ENCODE measurements at regions not wholly inside any gene's neighbourhood (a gene's known extent, or its start where the extent isn't known, plus 50 kb on each side); places are given as distances from the start of the nearest gene placed in this dataset.

DNA sequence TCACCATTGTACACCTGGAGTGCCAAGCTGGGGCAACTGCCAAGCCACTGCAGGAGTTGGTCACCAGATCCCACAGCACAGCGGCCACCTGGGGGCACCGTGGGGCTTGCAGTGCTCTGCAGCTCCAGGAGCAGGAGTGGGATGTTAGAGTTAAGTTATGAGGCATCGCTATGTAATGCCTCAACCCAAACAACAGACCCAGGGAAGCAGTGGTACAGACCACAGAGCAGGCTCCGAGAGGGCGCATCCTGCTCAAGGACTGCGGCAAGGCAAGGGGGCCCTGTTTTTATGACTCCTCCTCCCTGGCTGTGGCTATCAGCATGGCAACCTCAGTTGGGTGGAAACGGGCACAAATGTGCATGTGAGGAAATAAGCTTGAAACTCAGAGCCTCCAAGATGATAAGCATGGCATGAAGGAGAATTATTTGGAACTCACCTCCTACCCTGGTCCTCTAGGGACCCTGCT, 63.1 kb downstream of the ARL6IP4 start:
- Histone ChIP-seq H3K79me2 (ENCODE audit: insufficient read depth, low read length) (no peaks in the 10 kb centered on the region), H2AFZ (ENCODE audit: insufficient read depth, low read depth, low read length, poor library complexity, severe bottlenecking) (no peak overlapping the region), H3K4me1 (ENCODE audit: control insufficient read depth in 1 of 2, insufficient read depth in 2 of 2, low read length in 2 of 2) (peaks cover 6 to 11% of the 10 kb centered on the region in 2 donors), H3K9ac (ENCODE audit: insufficient read depth, low read length, poor library complexity, severe bottlenecking) (no peak overlapping the region), H3K27me3 (ENCODE audit: control insufficient read depth in 2 of 2, insufficient read depth in 2 of 2, low read length in 2 of 2) (no peaks in the 10 kb centered on the region), H4K20me1 (ENCODE audit: insufficient read depth, low read length) (no peaks in the 10 kb centered on the region), H3K9me3 (replicated peaks in 1 of 2; ENCODE audit: control insufficient read depth in 1 of 2, insufficient read depth in 1 of 2, low read length in 2 of 2) (no peaks in the 10 kb centered on the region), H3K36me3 (replicated peaks in 1 of 2; ENCODE audit: control insufficient read depth in 1 of 2, insufficient read depth in 2 of 2, low read length in 2 of 2) (no peaks in the 10 kb centered on the region), H3K27ac (ENCODE audit: low read depth in 1 of 2, low read length in 2 of 2) (no peak overlapping the region), H3K4me2 (replicated peaks; ENCODE audit: extremely low read depth, low read length, poor library complexity, severe bottlenecking) (no peak overlapping the region), H3K4me3 (replicated peaks in 1 of 3; ENCODE audit: low read depth in 2 of 3, low read length in 3 of 3) (no peak overlapping the region)
- H3K27me3 Mint-ChIP-seq (ENCODE audit: low read depth in 3 of 3), result peaks cover 0 to 6% (median 0%) of the 10 kb centered on the region in 3 donors
- TF ChIP-seq, protein P1, sequence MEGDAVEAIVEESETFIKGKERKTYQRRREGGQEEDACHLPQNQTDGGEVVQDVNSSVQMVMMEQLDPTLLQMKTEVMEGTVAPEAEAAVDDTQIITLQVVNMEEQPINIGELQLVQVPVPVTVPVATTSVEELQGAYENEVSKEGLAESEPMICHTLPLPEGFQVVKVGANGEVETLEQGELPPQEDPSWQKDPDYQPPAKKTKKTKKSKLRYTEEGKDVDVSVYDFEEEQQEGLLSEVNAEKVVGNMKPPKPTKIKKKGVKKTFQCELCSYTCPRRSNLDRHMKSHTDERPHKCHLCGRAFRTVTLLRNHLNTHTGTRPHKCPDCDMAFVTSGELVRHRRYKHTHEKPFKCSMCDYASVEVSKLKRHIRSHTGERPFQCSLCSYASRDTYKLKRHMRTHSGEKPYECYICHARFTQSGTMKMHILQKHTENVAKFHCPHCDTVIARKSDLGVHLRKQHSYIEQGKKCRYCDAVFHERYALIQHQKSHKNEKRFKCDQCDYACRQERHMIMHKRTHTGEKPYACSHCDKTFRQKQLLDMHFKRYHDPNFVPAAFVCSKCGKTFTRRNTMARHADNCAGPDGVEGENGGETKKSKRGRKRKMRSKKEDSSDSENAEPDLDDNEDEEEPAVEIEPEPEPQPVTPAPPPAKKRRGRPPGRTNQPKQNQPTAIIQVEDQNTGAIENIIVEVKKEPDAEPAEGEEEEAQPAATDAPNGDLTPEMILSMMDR (IDR thresholded peaks at IDR 0.05), result peak; percentile 42
- 0% methylated on average over 2 of the region's 7 CpGs for WGBS (ENCODE audit: insufficient coverage)
- H3K4me1 Mint-ChIP-seq, result peaks cover 33% of the 10 kb centered on the region
- peak overlapping the region in 1 of 2 donors; percentile 17 for H3K4me3 Mint-ChIP-seq
- H3K27ac Mint-ChIP-seq, result no peak overlapping the region
- H3K9me3 Mint-ChIP-seq, result no peaks in the 10 kb centered on the region
- peak; percentile 35 to 58 (median 50) for DNase-seq
- intact Hi-C loops (cut with micrococcal nuclease), result loop anchor here in 1 of 2 donors (10.0 kb wide), 1 partner anchor 101 kb away; no protein-coding TSS in a partner anchor
- H3K36me3 Mint-ChIP-seq, result no peaks in the 10 kb centered on the region

DNA sequence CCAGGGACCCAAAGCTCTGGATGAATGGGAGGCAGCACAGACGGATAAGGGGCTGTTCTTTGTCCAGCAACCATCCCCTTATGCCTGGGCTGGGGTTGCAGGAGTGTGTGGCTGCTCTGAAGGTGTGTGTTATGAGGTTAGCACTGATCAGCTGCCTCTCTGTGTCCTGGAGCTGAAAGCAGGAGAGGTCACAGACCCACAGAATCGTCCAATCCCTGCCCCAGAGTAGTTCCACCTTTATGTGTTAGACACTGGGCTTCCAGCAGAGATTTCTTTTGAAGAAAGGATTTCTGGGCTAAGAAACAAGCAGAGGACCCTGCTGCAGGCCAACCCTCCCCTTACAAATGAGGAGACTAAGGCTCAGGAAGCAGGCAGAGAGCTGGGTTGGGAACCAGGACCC, 62.4 kb downstream of the ARL6IP4 start:
- Histone ChIP-seq H3K27me3 (ENCODE audit: control insufficient read depth in 2 of 2, insufficient read depth in 2 of 2, low read length in 2 of 2) (no peaks in the 10 kb centered on the region), H3K36me3 (replicated peaks in 1 of 2; ENCODE audit: control insufficient read depth in 1 of 2, insufficient read depth in 2 of 2, low read length in 2 of 2) (no peaks in the 10 kb centered on the region), H3K4me1 (ENCODE audit: control insufficient read depth in 1 of 2, insufficient read depth in 2 of 2, low read length in 2 of 2) (peaks cover 6 to 11% of the 10 kb centered on the region in 2 donors), H3K4me3 (replicated peaks in 1 of 3; ENCODE audit: low read depth in 2 of 3, low read length in 3 of 3) (no peak overlapping the region), H4K20me1 (ENCODE audit: insufficient read depth, low read length) (no peaks in the 10 kb centered on the region), H3K9me3 (replicated peaks in 1 of 2; ENCODE audit: control insufficient read depth in 1 of 2, insufficient read depth in 1 of 2, low read length in 2 of 2) (no peaks in the 10 kb centered on the region), H2AFZ (ENCODE audit: insufficient read depth, low read depth, low read length, poor library complexity, severe bottlenecking) (no peak overlapping the region), H3K79me2 (ENCODE audit: insufficient read depth, low read length) (no peaks in the 10 kb centered on the region), H3K4me2 (replicated peaks; ENCODE audit: extremely low read depth, low read length, poor library complexity, severe bottlenecking) (no peak overlapping the region), H3K27ac (ENCODE audit: low read depth in 1 of 2, low read length in 2 of 2) (no peak overlapping the region), H3K9ac (ENCODE audit: insufficient read depth, low read length, poor library complexity, severe bottlenecking) (no peak overlapping the region)
- no peaks in the 10 kb centered on the region for H3K36me3 Mint-ChIP-seq
- H3K4me3 Mint-ChIP-seq, result no peak overlapping the region
- no peak for DNase-seq
- no peak overlapping the region for H3K27ac Mint-ChIP-seq
- WGBS (ENCODE audit: insufficient coverage), result no CpG with 5 or more reads among the region's 2 CpGs
- H3K9me3 Mint-ChIP-seq, result no peaks in the 10 kb centered on the region
- TF ChIP-seq, protein P1 (IDR thresholded peaks at IDR 0.05), result no peak
- intact Hi-C loops (cut with micrococcal nuclease), result loop anchor here in 1 of 2 donors (10.0 kb wide), 1 partner anchor 102 kb away; no protein-coding TSS in a partner anchor
- peaks cover 30% of the 10 kb centered on the region for H3K4me1 Mint-ChIP-seq
- H3K27me3 Mint-ChIP-seq (ENCODE audit: low read depth in 3 of 3), result peaks cover 0 to 6% (median 0%) of the 10 kb centered on the region in 3 donors
